ENCODE measurements at regions not wholly inside any gene's neighbourhood (a gene's known extent, or its start where the extent isn't known, plus 50 kb on each side); places are given as distances from the start of the nearest gene placed in this dataset.

DNA sequence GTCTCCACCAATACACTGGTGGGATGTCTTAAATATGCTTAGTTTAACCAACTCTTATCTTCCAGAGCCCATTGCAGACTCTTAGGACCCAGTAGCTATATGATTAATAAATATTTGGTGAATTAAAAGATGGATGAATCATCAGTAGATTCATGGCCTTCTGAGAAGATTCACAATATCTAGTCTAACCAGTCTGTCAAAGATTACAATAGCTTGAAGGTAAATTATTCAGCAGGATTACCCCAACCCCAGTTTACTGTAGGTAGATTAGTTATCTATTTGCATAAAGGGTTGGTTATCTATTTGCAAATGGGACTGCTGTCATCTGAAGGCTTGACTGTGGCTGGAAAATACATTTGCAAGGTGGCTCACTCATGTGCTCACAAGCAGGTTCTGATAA, 239.4 kb upstream of the THRB start:
- FAIRE-seq (no peak), ATAC-seq (no peak), DNase-seq (ENCODE audit: low read depth in 1 of 2, low spot score in 1 of 2) (no peak)
- Histone ChIP-seq H3K27ac (no peak overlapping the region), H3K4me1 (no peaks in the 10 kb centered on the region), H3K4me2 (no peak overlapping the region), H3K4me3 (no peak overlapping the region), H3K9me3 (no peaks in the 10 kb centered on the region)
- ChIA-PET POLR2A (no interaction called here), CTCF (no interaction called here)
- TF ChIP-seq CEBPB (IDR thresholded peaks at IDR 0.05) (no peak), PHF8 (IDR thresholded peaks at IDR 0.05; ENCODE audit: borderline replicate concordance, low read depth) (no peak), FOSB (CRISPR knock-in tag; IDR thresholded peaks at IDR 0.05) (no peak), FOSL2 (IDR thresholded peaks at IDR 0.05) (no peak), FOSL2 (CRISPR knock-in tag; IDR thresholded peaks at IDR 0.05) (no peak), CBX8 (IDR thresholded peaks at IDR 0.05) (no peak), ESRRA (IDR thresholded peaks at IDR 0.05; ENCODE audit: borderline replicate concordance, low read length) (no peak), RAD21 (conservative IDR thresholded peaks at IDR 0.05 in 1 of 2, IDR thresholded peaks at IDR 0.05 in 1 of 2) (no peak), ZFP36 (IDR thresholded peaks at IDR 0.05; ENCODE audit: borderline replicate concordance, partially characterized antibody) (no peak), MAZ (IDR thresholded peaks at IDR 0.05; ENCODE audit: borderline replicate concordance, low read depth, low read length) (no peak), BHLHE40 (IDR thresholded peaks at IDR 0.05; ENCODE audit: low read depth, low read length) (no peak), ZC3H11A (IDR thresholded peaks at IDR 0.05) (no peak), POLR2A (IDR thresholded peaks at IDR 0.05; ENCODE audit: low read length) (no peak), KDM5A (IDR thresholded peaks at IDR 0.05) (no peak), EP300 (IDR thresholded peaks at IDR 0.05) (no peak), HOXB5 (CRISPR knock-in tag; IDR thresholded peaks at IDR 0.05) (no peak), TFCP2L1 (CRISPR knock-in tag; IDR thresholded peaks at IDR 0.05) (no peak)
- TF ChIP-seq, protein P1, sequence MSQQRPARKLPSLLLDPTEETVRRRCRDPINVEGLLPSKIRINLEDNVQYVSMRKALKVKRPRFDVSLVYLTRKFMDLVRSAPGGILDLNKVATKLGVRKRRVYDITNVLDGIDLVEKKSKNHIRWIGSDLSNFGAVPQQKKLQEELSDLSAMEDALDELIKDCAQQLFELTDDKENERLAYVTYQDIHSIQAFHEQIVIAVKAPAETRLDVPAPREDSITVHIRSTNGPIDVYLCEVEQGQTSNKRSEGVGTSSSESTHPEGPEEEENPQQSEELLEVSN (IDR thresholded peaks at IDR 0.05; ENCODE audit: borderline replicate concordance, low read depth) = no peak
- TF ChIP-seq, protein P2, sequence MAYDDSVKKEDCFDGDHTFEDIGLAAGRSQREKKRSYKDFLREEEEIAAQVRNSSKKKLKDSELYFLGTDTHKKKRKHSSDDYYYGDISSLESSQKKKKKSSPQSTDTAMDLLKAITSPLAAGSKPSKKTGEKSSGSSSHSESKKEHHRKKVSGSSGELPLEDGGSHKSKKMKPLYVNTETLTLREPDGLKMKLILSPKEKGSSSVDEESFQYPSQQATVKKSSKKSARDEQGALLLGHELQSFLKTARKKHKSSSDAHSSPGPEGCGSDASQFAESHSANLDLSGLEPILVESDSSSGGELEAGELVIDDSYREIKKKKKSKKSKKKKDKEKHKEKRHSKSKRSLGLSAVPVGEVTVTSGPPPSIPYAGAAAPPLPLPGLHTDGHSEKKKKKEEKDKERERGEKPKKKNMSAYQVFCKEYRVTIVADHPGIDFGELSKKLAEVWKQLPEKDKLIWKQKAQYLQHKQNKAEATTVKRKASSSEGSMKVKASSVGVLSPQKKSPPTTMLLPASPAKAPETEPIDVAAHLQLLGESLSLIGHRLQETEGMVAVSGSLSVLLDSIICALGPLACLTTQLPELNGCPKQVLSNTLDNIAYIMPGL (CRISPR knock-in tag; IDR thresholded peaks at IDR 0.05; ENCODE audit: borderline replicate concordance) = no peak

DNA sequence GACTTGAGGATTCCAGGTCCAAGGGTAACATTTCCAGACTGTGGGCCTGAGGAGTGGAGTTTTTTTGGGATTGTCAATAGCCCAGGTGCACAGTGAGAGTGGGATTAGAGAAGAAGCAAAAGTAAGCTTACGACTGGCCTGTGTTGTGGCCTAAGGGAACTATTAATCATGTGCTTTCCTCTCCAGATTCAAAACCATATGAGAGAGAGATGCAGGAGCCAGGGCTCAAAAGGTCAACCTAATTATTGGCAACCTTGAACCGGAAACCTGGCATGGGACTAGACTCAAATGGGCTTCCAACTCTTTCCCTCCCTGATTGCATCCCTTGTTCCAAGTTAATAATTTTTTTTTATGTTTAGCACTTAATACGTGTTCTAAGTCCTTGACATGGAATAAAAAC, 242.1 kb upstream of the THRB start:
- Histone ChIP-seq H3K27ac (no peak overlapping the region), H3K4me1 (no peaks in the 10 kb centered on the region), H3K9me3 (no peaks in the 10 kb centered on the region), H3K4me3 (no peak overlapping the region), H3K4me2 (no peak overlapping the region)
- DNase-seq (ENCODE audit: low read depth in 1 of 2, low spot score in 1 of 2) = no peak
- ChIA-PET POLR2A (no interaction called here), CTCF (interaction anchor here (1.4 to 2.1 kb wide), 2 partner anchors 9 to 29 kb away, joined by 3 to 4 read pairs; no protein-coding TSS in a partner anchor)
- WGBS (ENCODE audit: missing lambda C conversion rate) = 26% methylated on average over 3 of the region's 3 CpGs
- TF ChIP-seq, protein P3, sequence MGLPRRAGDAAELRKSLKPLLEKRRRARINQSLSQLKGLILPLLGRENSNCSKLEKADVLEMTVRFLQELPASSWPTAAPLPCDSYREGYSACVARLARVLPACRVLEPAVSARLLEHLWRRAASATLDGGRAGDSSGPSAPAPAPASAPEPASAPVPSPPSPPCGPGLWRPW (IDR thresholded peaks at IDR 0.05) = no peak
- TF ChIP-seq ESRRA (IDR thresholded peaks at IDR 0.05; ENCODE audit: borderline replicate concordance, low read length) = no peak
- TF ChIP-seq RNF2 (IDR thresholded peaks at IDR 0.05; ENCODE audit: borderline replicate concordance, low read depth) = no peak
- TF ChIP-seq GATA3 (IDR thresholded peaks at IDR 0.05; ENCODE audit: borderline replicate concordance) = no peak
- TF ChIP-seq RCOR1 (IDR thresholded peaks at IDR 0.05; ENCODE audit: low read depth, low read length) = no peak
- no peak for TF ChIP-seq MAZ (IDR thresholded peaks at IDR 0.05; ENCODE audit: borderline replicate concordance, low read depth, low read length)
- no peak for TF ChIP-seq CHD4 (IDR thresholded peaks at IDR 0.05; ENCODE audit: borderline replicate concordance)
- TF ChIP-seq, protein P4, sequence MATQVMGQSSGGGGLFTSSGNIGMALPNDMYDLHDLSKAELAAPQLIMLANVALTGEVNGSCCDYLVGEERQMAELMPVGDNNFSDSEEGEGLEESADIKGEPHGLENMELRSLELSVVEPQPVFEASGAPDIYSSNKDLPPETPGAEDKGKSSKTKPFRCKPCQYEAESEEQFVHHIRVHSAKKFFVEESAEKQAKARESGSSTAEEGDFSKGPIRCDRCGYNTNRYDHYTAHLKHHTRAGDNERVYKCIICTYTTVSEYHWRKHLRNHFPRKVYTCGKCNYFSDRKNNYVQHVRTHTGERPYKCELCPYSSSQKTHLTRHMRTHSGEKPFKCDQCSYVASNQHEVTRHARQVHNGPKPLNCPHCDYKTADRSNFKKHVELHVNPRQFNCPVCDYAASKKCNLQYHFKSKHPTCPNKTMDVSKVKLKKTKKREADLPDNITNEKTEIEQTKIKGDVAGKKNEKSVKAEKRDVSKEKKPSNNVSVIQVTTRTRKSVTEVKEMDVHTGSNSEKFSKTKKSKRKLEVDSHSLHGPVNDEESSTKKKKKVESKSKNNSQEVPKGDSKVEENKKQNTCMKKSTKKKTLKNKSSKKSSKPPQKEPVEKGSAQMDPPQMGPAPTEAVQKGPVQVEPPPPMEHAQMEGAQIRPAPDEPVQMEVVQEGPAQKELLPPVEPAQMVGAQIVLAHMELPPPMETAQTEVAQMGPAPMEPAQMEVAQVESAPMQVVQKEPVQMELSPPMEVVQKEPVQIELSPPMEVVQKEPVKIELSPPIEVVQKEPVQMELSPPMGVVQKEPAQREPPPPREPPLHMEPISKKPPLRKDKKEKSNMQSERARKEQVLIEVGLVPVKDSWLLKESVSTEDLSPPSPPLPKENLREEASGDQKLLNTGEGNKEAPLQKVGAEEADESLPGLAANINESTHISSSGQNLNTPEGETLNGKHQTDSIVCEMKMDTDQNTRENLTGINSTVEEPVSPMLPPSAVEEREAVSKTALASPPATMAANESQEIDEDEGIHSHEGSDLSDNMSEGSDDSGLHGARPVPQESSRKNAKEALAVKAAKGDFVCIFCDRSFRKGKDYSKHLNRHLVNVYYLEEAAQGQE (IDR thresholded peaks at IDR 0.05) = no peak
- TF ChIP-seq KDM1A (IDR thresholded peaks at IDR 0.05; ENCODE audit: low read depth) = no peak
- TF ChIP-seq SREBF2 (IDR thresholded peaks at IDR 0.05) = no peak
- no peak for TF ChIP-seq EHF (CRISPR knock-in tag; IDR thresholded peaks at IDR 0.05)
- TF ChIP-seq, protein P5, sequence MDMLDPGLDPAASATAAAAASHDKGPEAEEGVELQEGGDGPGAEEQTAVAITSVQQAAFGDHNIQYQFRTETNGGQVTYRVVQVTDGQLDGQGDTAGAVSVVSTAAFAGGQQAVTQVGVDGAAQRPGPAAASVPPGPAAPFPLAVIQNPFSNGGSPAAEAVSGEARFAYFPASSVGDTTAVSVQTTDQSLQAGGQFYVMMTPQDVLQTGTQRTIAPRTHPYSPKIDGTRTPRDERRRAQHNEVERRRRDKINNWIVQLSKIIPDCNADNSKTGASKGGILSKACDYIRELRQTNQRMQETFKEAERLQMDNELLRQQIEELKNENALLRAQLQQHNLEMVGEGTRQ (IDR thresholded peaks at IDR 0.05) = no peak
- no peak for TF ChIP-seq NFE2L2 (conservative IDR thresholded peaks at IDR 0.05; ENCODE audit: low read length)
- ATAC-seq = no peak
- no peak for FAIRE-seq
